Neural cell (in vitro differentiated cells): ENCODE measurements at regions not wholly inside any gene's neighbourhood (a gene's known extent, or its start where the extent isn't known, plus 50 kb on each side); places are given as distances from the start of the nearest gene placed in this dataset.

Experiments used
- CTCF ChIP-seq: fragments of 450-650 bp; IDR thresholded peaks from 2 replicates; pipeline ENCODE4 v1.5.1; 2014; ENCODE audit warnings: antibody characterized with exemption, mild to moderate bottlenecking, moderate library complexity; ENCODE audit not compliant: poor library complexity, severe bottlenecking
- EP300 ChIP-seq: fragments of 450-650 bp; conservative IDR thresholded peaks from 2 replicates; pipeline ENCODE4 v1.6.1; 2014; ENCODE audit warnings: antibody characterized with exemption, mild to moderate bottlenecking, moderate library complexity; ENCODE audit not compliant: poor library complexity, severe bottlenecking
- EZH2 ChIP-seq: fragments of 200-600, 300-800 bp; shearing (Covaris generic), sonication (generic); IDR thresholded peaks from 2 replicates; pipeline ENCODE4 v1.6.1; 2014; ENCODE audit warnings: antibody characterized with exemption, low read length, borderline replicate concordance, mild to moderate bottlenecking; ENCODE audit not compliant: insufficient read depth, poor library complexity, severe bottlenecking

- TF ChIP-seq CTCF = no peak
- TF ChIP-seq EP300 = no peak
- no peak for TF ChIP-seq EZH2
Observed at GRCh38 chr15:98062869-98063268, 102.4 kb downstream of the ARRDC4 start.
